ENCODE measurements at regions not wholly inside any gene's neighbourhood (a gene's known extent, or its start where the extent isn't known, plus 50 kb on each side); places are given as distances from the start of the nearest gene placed in this dataset.

GRCh38 chr2:153291718-153292117 is 186.8 kb downstream of the RPRM start:
- TF ChIP-seq CTCF (IDR thresholded peaks at IDR 0.05; ENCODE audit: low read depth, low read length) (no peak), EZH2phosphoT487 (IDR thresholded peaks at IDR 0.05; ENCODE audit: low read depth) (no peak)
